HepG2 (cell line): ENCODE measurements at regions not wholly inside any gene's neighbourhood (a gene's known extent, or its start where the extent isn't known, plus 50 kb on each side); places are given as distances from the start of the nearest gene placed in this dataset.

Experiments used
- ATAC-seq: fragments of 200-7000 bp; cut with Tn5 transposase; 3 replicates; pipeline ENCODE4 v1.9.1; 2020; ENCODE audit warnings: mild to moderate bottlenecking, moderate library complexity
- BruUV-seq: library from RNA; stranded (reverse); fragments of 400-500 nt; replicated peaks from 2 replicates; lab custom pipeline; 2021; lab: Mats Ljungman, UMichigan
- CTCF ChIA-PET: fragments of 300-600 bp; formaldehyde crosslinking; extraction: SDS; loops from one replicate; lab custom pipeline; 2021; ENCODE audit warnings: low total read pairs, inconsistent platforms, low intra/inter-chr PET ratio; lab: Yijun Ruan, JAX
- POLR2A ChIA-PET: fragments of 350-600 bp; sonication (Branson Sonifier 250); formaldehyde crosslinking; loops from one replicate; lab custom pipeline; 2020; ENCODE audit warnings: antibody characterized with exemption, inconsistent platforms; lab: Yijun Ruan, JAX
- DNase-seq: peaks from one replicate; pipeline ENCODE4 v3.0.0-alpha.2; 2015; ENCODE audit warnings: low spot score
- FAIRE-seq: peaks from 3 replicates; lab custom pipeline; 2011; peaks lifted over from hg19 to GRCh38; lab: Jason Lieb, UNC
- H2AFZ ChIP-seq: one replicate; pipeline ENCODE4 v1.6.1; 2011; ENCODE audit warnings: low read length, inconsistent platforms
- H3K27ac ChIP-seq: fragments of 300-600 bp; 3 replicates; pipeline ENCODE4 v1.8.0; 2011; ENCODE audit warnings: mixed run types, mild to moderate bottlenecking, mixed read lengths, low read length, inconsistent platforms; ENCODE audit not compliant: insufficient read depth; ENCODE audit errors: extremely low read length
- H3K27me3 ChIP-seq, 2 experiments: fragments of 200-600 bp in 1 of 2; 2 replicates in 1 of 2; 3 replicates in 1 of 2; pipeline versions ENCODE4 v1.6.0 to v1.8.0; 2011; ENCODE audit warnings: low read length in 2 of 2, mild to moderate bottlenecking in 2 of 2, moderate library complexity in 2 of 2, inconsistent platforms in 1 of 2; ENCODE audit not compliant: insufficient read depth in 2 of 2, control insufficient read depth in 1 of 2
- H3K36me3 ChIP-seq, 2 experiments: fragments of 200-600 bp in 1 of 2; replicated peaks in 1 of 2; 2 replicates in 1 of 2; 3 replicates in 1 of 2; pipeline versions ENCODE4 v1.5.1 to v1.8.0; 2011; ENCODE audit warnings: low read length in 2 of 2, inconsistent platforms in 1 of 2; ENCODE audit not compliant: insufficient read depth in 2 of 2, control insufficient read depth in 1 of 2
- H3K4me1 ChIP-seq: 2 replicates; pipeline ENCODE4 v1.5.1; 2012; ENCODE audit warnings: low read length, inconsistent platforms; ENCODE audit not compliant: insufficient read depth
- H3K4me2 ChIP-seq: 2 replicates; pipeline ENCODE4 v1.6.0; 2011; ENCODE audit warnings: low read depth, low read length, inconsistent platforms
- H3K4me3 ChIP-seq, 3 experiments: fragments of 200-600 bp in 1 of 3; sonication (generic), shearing (Covaris generic) in 1 of 3; replicated peaks in 1 of 3; 2 replicates each; pipeline ENCODE4 v1.5.1; 2011 to 2016; ENCODE audit warnings: low read length in 3 of 3, inconsistent platforms in 2 of 3, low read depth in 2 of 3, mild to moderate bottlenecking in 2 of 3, control low read depth in 1 of 3, mixed read lengths in 1 of 3; ENCODE audit not compliant: insufficient read depth in 1 of 3
- H3K79me2 ChIP-seq: one replicate; pipeline ENCODE4 v1.6.1; 2011; ENCODE audit warnings: low read length, inconsistent platforms; ENCODE audit not compliant: insufficient read depth
- H3K9ac ChIP-seq: 2 replicates; pipeline ENCODE4 v1.6.0; 2011; ENCODE audit warnings: mild to moderate bottlenecking, low read depth, low read length, inconsistent platforms; ENCODE audit not compliant: insufficient read depth
- H3K9me3 ChIP-seq: 2 replicates; pipeline ENCODE4 v1.5.1; 2012; ENCODE audit warnings: mild to moderate bottlenecking, low read length
- H4K20me1 ChIP-seq: 2 replicates; pipeline ENCODE4 v1.6.0; 2011; ENCODE audit warnings: inconsistent platforms, mild to moderate bottlenecking, low read length, moderate library complexity; ENCODE audit not compliant: insufficient read depth
- FOSL2 ChIP-seq: sonication (generic); formaldehyde crosslinking; IDR thresholded peaks from 2 replicates; pipeline ENCODE4 v1.4.0; 2020; ENCODE audit warnings: missing genetic modification reagents
- HNRNPK ChIP-seq: fragments of 200-400 bp; formaldehyde crosslinking; IDR thresholded peaks from 2 replicates; pipeline ENCODE4 v1.6.1; 2018; ENCODE audit warnings: low read length, low read depth, moderate library complexity, mild to moderate bottlenecking; ENCODE audit not compliant: poor library complexity, severe bottlenecking
- MED13 ChIP-seq: sonication (generic); formaldehyde crosslinking; IDR thresholded peaks from 2 replicates; pipeline ENCODE4 v1.5.0; 2020; ENCODE audit warnings: missing genetic modification reagents
- MEIS2 ChIP-seq: sonication (generic); formaldehyde crosslinking; IDR thresholded peaks from 2 replicates; pipeline ENCODE4 v1.9.0; 2021; ENCODE audit warnings: mild to moderate bottlenecking, missing genetic modification reagents
- TCF7 ChIP-seq: sonication (generic); IDR thresholded peaks from 2 replicates; pipeline ENCODE4 v1.6.1; 2016; ENCODE audit warnings: antibody characterized with exemption, low read depth
- ZKSCAN5 ChIP-seq: sonication (generic); formaldehyde crosslinking; IDR thresholded peaks from 2 replicates; pipeline ENCODE4 v1.5.1; 2020; ENCODE audit warnings: mild to moderate bottlenecking, missing genetic modification reagents
- ZNF543 ChIP-seq: sonication (generic); formaldehyde crosslinking; IDR thresholded peaks from 2 replicates; pipeline ENCODE4 v1.4.0; 2020; ENCODE audit warnings: mild to moderate bottlenecking, missing genetic modification reagents
- ZNF598 ChIP-seq: sonication (generic); formaldehyde crosslinking; IDR thresholded peaks from 2 replicates; pipeline ENCODE4 v1.5.1; 2020; ENCODE audit warnings: mild to moderate bottlenecking, missing genetic modification reagents, borderline replicate concordance
- ZZZ3 ChIP-seq: sonication (generic); formaldehyde crosslinking; IDR thresholded peaks from 2 replicates; pipeline ENCODE4 v1.4.0; 2020; ENCODE audit warnings: missing genetic modification reagents, mild to moderate bottlenecking, borderline replicate concordance
- WGBS: methylation state at CpG from one replicate; pipeline ENCODE4 v1.1.6; 2017; ENCODE audit warnings: low lambda C conversion rate; 5-methylcytosine and 5-hydroxymethylcytosine counted together
- in situ Hi-C: cut with HindIII; loops from 2 replicates; pipeline ENCODE4 v1.10.0; 2017; ENCODE audit warnings: low pct_unique_long_range_greater_than_20kb; ENCODE audit not compliant: extremely low pct_ligation_motif_present
- intact Hi-C: fragments of 100-400 bp; cut with micrococcal nuclease; formaldehyde crosslinking; loops from one replicate; pipeline ENCODE4 v1.10.0; 2022; ENCODE audit not compliant: unreplicated experiment
- TF ChIP-seq, protein P1 (sequence below): IDR thresholded peaks from 2 replicates; pipeline ENCODE4 v1.6.1; 2016
- TF ChIP-seq, protein P2 (sequence below): sonication (generic); formaldehyde crosslinking; IDR thresholded peaks from 2 replicates; pipeline ENCODE4 v1.4.0; 2020; ENCODE audit warnings: mild to moderate bottlenecking, missing genetic modification reagents
- TF ChIP-seq, protein P3 (sequence below): sonication (generic); formaldehyde crosslinking; IDR thresholded peaks from 2 replicates; pipeline ENCODE4 v1.5.0; 2020; ENCODE audit warnings: mild to moderate bottlenecking, missing genetic modification reagents, borderline replicate concordance
- TF ChIP-seq, protein P4 (sequence below): IDR thresholded peaks from 2 replicates; pipeline ENCODE4 v1.6.1; 2018; ENCODE audit warnings: missing genetic modification reagents, mild to moderate bottlenecking, missing compliant biosample characterization

DNA sequence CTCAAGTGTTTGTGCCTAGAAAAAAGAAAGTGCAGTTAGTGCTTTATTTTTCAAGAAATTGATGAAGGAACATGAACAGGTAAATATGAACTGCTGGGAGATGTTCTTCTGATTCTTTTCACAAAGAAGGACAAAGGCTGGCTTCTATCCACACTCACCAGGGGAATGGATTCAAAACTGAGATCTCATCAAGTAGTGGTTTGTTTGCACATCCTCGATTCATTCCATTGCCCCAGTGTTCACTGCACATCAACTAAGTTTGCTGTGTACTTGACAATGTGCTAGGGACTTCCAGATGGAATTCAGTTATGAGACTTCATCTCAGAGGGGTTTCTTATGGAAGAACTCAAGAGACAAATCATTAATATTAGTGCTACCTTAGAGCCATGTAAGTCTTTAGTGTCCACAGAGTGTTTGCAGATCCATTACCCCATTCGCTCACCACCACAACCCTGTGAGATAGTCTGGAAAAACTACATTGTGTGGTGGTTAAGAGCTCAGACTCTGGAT, 332.9 kb upstream of the PPP2R3A start:
- 30% methylated on average over 2 of the region's 2 CpGs for WGBS
- intact Hi-C loops, result no loop called here
- CTCF ChIA-PET, result no interaction called here

DNA sequence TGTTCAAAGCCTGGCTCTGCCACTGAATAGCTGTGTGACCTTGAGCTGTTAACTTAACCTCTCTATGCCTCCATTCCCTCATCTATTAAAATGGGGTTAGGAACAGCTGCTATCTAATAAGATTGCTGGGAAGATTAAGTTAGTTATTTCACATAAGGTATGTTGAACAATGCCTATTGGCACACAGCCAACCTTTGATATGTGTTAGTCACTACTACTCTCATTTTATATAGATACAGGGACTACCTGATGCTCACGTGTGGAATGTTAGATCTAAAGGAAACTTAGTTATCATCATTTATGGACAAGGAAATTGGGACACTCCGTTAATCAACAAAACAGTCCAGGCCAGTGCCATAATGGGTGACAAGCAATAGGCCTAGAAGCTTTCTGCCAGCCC, 332.4 kb upstream of the PPP2R3A start:
- Histone ChIP-seq H4K20me1 (no peaks in the 10 kb centered on the region), H3K79me2 (no peaks in the 10 kb centered on the region), H3K9ac (no peak overlapping the region), H3K4me2 (no peak overlapping the region), H2AFZ (no peak overlapping the region), H3K27ac (no peak overlapping the region), H3K4me3 (no peak overlapping the region), H3K4me1 (no peaks in the 10 kb centered on the region), H3K36me3 (no peaks in the 10 kb centered on the region), H3K9me3 (no peaks in the 10 kb centered on the region), H3K27me3 (no peaks in the 10 kb centered on the region; a peak in 2 of 5 replicates)
- in situ Hi-C loops (no loop called here), intact Hi-C loops (no loop called here)
- ChIA-PET CTCF (no interaction called here), POLR2A (no interaction called here)
- 0% methylated on average over 2 of the region's 2 CpGs for WGBS
- no peak for ATAC-seq
- no peak for FAIRE-seq
- no peak for DNase-seq
- no TSS peak for BruUV-seq
- no peak for TF ChIP-seq ZNF598
- TF ChIP-seq, protein P1, sequence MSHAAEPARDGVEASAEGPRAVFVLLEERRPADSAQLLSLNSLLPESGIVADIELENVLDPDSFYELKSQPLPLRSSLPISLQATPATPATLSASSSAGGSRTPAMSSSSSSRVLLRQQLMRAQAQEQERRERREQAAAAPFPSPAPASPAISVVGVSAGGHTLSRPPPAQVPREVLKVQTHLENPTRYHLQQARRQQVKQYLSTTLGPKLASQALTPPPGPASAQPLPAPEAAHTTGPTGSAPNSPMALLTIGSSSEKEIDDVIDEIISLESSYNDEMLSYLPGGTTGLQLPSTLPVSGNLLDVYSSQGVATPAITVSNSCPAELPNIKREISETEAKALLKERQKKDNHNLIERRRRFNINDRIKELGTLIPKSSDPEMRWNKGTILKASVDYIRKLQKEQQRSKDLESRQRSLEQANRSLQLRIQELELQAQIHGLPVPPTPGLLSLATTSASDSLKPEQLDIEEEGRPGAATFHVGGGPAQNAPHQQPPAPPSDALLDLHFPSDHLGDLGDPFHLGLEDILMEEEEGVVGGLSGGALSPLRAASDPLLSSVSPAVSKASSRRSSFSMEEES (CRISPR knock-in tag), result no peak
- no peak for TF ChIP-seq TCF7
- TF ChIP-seq, protein P2, sequence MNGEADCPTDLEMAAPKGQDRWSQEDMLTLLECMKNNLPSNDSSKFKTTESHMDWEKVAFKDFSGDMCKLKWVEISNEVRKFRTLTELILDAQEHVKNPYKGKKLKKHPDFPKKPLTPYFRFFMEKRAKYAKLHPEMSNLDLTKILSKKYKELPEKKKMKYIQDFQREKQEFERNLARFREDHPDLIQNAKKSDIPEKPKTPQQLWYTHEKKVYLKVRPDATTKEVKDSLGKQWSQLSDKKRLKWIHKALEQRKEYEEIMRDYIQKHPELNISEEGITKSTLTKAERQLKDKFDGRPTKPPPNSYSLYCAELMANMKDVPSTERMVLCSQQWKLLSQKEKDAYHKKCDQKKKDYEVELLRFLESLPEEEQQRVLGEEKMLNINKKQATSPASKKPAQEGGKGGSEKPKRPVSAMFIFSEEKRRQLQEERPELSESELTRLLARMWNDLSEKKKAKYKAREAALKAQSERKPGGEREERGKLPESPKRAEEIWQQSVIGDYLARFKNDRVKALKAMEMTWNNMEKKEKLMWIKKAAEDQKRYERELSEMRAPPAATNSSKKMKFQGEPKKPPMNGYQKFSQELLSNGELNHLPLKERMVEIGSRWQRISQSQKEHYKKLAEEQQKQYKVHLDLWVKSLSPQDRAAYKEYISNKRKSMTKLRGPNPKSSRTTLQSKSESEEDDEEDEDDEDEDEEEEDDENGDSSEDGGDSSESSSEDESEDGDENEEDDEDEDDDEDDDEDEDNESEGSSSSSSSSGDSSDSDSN, result no peak
- TF ChIP-seq HNRNPK, result no peak
- no peak for TF ChIP-seq FOSL2 (CRISPR knock-in tag)
- TF ChIP-seq, protein P3, sequence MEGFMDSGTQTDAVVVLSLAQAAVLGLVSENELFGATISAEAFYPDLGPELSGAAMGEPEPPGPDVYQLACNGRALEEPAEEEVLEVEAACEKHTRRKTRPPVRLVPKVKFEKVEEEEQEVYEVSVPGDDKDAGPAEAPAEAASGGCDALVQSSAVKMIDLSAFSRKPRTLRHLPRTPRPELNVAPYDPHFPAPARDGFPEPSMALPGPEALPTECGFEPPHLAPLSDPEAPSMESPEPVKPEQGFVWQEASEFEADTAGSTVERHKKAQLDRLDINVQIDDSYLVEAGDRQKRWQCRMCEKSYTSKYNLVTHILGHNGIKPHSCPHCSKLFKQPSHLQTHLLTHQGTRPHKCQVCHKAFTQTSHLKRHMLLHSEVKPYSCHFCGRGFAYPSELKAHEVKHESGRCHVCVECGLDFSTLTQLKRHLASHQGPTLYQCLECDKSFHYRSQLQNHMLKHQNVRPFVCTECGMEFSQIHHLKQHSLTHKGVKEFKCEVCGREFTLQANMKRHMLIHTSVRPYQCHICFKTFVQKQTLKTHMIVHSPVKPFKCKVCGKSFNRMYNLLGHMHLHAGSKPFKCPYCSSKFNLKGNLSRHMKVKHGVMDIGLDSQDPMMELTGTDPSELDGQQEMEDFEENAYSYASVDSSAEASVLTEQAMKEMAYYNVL (CRISPR knock-in tag), result no peak
- no peak for TF ChIP-seq ZNF543 (CRISPR knock-in tag)
- TF ChIP-seq, protein P4, sequence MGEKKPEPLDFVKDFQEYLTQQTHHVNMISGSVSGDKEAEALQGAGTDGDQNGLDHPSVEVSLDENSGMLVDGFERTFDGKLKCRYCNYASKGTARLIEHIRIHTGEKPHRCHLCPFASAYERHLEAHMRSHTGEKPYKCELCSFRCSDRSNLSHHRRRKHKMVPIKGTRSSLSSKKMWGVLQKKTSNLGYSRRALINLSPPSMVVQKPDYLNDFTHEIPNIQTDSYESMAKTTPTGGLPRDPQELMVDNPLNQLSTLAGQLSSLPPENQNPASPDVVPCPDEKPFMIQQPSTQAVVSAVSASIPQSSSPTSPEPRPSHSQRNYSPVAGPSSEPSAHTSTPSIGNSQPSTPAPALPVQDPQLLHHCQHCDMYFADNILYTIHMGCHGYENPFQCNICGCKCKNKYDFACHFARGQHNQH (CRISPR knock-in tag), result no peak

More for the DNA sequence above, 332.9 kb upstream of the PPP2R3A start:
- FAIRE-seq (no peak), DNase-seq (no peak), ATAC-seq (no peak)
- Histone ChIP-seq H3K4me3 (no peak overlapping the region), H3K9me3 (no peaks in the 10 kb centered on the region), H4K20me1 (no peaks in the 10 kb centered on the region), H3K9ac (no peak overlapping the region), H3K4me2 (no peak overlapping the region), H3K4me1 (no peaks in the 10 kb centered on the region), H3K27ac (no peak overlapping the region), H3K36me3 (no peaks in the 10 kb centered on the region), H2AFZ (no peak overlapping the region), H3K27me3 (no peaks in the 10 kb centered on the region; a peak in 2 of 5 replicates), H3K79me2 (no peaks in the 10 kb centered on the region)
- no TSS peak for BruUV-seq
- in situ Hi-C loops, result no loop called here
- TF ChIP-seq ZKSCAN5 (no peak), ZZZ3 (CRISPR knock-in tag) (no peak), MEIS2 (CRISPR knock-in tag) (no peak), MED13 (CRISPR knock-in tag) (no peak)
- POLR2A ChIA-PET, result no interaction called here
